Esophagus muscularis mucosa (tissue), 3 donors: ENCODE measurements at regions not wholly inside any gene's neighbourhood (a gene's known extent, or its start where the extent isn't known, plus 50 kb on each side); places are given as distances from the start of the nearest gene placed in this dataset.

Experiments
- CTCF ChIP-seq, 3 experiments: fragments of 200-600 bp in 2 of 3; fragments of 450-650 bp in 1 of 3; sonication (generic) in 2 of 3; IDR thresholded peaks; one replicate each; pipeline ENCODE4 v1.5.1; 2017 to 2019; ENCODE audit warnings: antibody characterized with exemption in 3 of 3, mild to moderate bottlenecking in 2 of 3, moderate library complexity in 1 of 3
- POLR2A ChIP-seq: fragments of 450-650 bp; IDR thresholded peaks from one replicate; pipeline ENCODE4 v1.6.1; 2017; ENCODE audit warnings: antibody characterized with exemption, moderate library complexity, mild to moderate bottlenecking, low read depth
- POLR2AphosphoS5 ChIP-seq, 2 donors: sonication (generic); formaldehyde crosslinking; IDR thresholded peaks; one replicate each; pipeline ENCODE4 v1.6.1; 2017; ENCODE audit warnings: antibody characterized with exemption in 2 of 2

DNA sequence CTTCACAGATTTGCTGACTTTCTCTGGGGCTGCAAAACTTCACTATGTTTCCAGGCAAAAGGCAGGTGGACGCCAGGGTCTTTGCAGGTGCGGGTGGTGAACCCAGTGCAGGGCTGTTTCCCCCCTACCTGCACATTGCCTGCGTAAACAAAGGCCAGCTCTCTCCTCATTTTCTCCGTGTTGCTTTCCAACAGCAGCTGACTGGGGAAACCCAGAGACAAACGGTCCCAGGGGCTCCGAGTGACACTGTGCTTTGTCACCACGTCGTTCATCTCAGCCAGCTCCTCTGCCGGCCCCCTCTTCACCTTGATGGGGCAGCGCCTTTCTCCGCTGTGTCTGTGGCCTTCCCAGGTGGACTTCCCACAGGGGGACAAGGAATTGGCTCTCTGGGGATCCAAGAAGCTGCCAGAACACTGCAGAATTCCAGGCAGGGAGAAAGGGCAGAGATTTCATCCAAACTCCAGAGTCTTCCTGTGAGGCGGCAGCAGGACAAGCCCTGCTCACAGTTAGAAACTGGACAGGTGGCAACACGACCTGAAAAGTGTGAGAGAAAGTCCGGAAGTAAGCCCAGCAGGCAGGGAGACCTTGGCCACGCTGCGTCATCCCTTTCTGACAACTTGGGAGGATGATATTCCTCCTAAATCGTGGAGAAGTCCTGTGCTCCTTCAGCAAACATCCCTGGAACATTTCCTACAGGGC lies 1493.7 kb downstream of the TBC1D22A start:
- TF ChIP-seq CTCF (IDR thresholded peaks at IDR 0.05): no peak
- no peak for TF ChIP-seq POLR2AphosphoS5 (IDR thresholded peaks at IDR 0.05)
- no peak for TF ChIP-seq POLR2A
